GM23248 (cell line): ENCODE measurements at regions not wholly inside any gene's neighbourhood (a gene's known extent, or its start where the extent isn't known, plus 50 kb on each side); places are given as distances from the start of the nearest gene placed in this dataset.

Experiments
- EZH2 ChIP-seq: fragments of 200-600 bp; sonication (generic); IDR thresholded peaks from 2 replicates; pipeline ENCODE4 v1.6.1; 2018; ENCODE audit warnings: antibody characterized with exemption, mild to moderate bottlenecking; ENCODE audit not compliant: insufficient read depth, poor library complexity, severe bottlenecking
- EZH2phosphoT487 ChIP-seq: fragments of 200-600 bp; sonication (generic); IDR thresholded peaks from 2 replicates; pipeline ENCODE4 v1.6.1; 2018; ENCODE audit warnings: antibody characterized with exemption, moderate library complexity, mild to moderate bottlenecking, low read depth; ENCODE audit not compliant: insufficient read depth

DNA sequence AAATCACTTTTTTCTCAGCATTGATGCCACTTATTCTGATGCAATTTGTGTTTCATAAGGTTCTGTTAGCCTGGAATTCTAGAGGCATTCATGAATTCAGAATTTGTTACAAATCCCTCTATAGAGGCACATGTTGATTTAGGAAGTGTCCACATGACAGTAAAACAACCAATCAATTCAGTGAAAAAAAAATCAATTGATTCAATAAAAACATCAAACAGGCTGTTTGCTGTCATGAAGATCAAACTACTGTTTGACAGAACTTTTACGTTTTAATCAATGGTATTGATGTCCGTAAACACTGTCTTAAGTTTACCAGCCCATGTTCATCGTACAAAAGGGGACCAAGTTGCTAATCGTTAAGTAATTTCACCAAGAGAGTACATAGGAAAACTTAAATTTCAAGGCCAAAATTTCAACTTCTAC, 261.5 kb downstream of the FIGN start:
- TF ChIP-seq EZH2phosphoT487 (no peak), EZH2 (no peak)
